ENCODE measurements at regions not wholly inside any gene's neighbourhood (a gene's known extent, or its start where the extent isn't known, plus 50 kb on each side); places are given as distances from the start of the nearest gene placed in this dataset.

- Mint-ChIP-seq H3K4me1 (ENCODE audit: low read depth) (no peaks in the 10 kb centered on the region), H3K27me3 (ENCODE audit: low read depth) (no peaks in the 10 kb centered on the region), H3K36me3 (ENCODE audit: low read depth) (no peaks in the 10 kb centered on the region), H3K9me3 (no peaks in the 10 kb centered on the region), H3K4me3 (no peak overlapping the region), H3K27ac (no peak overlapping the region)
Observed at GRCh38 chr16:74020095-74020670, 276.4 kb upstream of the PSMD7 start.

DNA sequence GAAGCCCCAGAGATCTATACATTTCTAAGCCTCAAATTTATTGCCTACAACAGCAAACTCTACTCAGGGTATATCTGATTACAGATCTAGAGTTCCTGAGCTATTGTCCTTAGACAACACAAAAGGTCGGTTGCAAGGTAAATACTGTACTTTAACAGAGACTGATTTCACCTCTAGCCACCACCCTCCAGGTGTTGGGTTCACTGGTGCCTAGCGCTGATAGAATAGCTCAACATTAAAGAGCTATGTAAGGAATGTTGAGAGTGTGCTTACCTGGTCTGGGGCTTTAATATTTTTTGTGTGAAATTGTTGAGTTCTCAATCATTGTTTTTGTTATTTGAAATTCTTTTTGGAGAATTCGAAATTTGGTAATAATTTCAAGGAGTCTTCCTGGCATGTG, 277.0 kb upstream of the PSMD7 start:
- H3K4me1 Mint-ChIP-seq (ENCODE audit: low read depth) = no peaks in the 10 kb centered on the region
- H3K27me3 Mint-ChIP-seq (ENCODE audit: low read depth) = no peaks in the 10 kb centered on the region
- H3K27ac Mint-ChIP-seq = no peak overlapping the region
- no peaks in the 10 kb centered on the region for H3K36me3 Mint-ChIP-seq (ENCODE audit: low read depth)
- no peaks in the 10 kb centered on the region for H3K9me3 Mint-ChIP-seq
- H3K4me3 Mint-ChIP-seq = no peak overlapping the region

DNA sequence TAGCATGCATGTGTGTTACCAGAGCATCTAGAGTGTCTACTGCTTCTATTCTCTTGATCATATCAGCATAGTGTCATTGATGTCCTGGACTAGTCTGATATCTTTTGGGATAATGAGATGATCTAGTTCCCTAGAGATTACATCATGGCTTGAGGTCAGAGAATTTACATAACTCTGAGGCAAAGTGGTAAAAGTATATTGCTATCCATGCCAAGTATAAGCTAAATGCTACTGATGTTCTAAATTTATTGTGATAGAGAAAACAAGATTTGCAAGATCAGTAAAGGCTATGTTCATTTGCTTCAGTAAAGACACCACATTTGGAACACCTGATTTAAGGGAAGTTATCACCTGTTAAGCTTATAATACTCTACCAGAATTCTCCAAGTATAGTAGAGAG, 280.7 kb upstream of the PSMD7 start:
- Mint-ChIP-seq H3K9me3 (no peaks in the 10 kb centered on the region), H3K4me3 (no peak overlapping the region), H3K4me1 (ENCODE audit: low read depth) (no peaks in the 10 kb centered on the region), H3K27ac (no peak overlapping the region), H3K36me3 (ENCODE audit: low read depth) (no peaks in the 10 kb centered on the region), H3K27me3 (ENCODE audit: low read depth) (no peaks in the 10 kb centered on the region)

DNA sequence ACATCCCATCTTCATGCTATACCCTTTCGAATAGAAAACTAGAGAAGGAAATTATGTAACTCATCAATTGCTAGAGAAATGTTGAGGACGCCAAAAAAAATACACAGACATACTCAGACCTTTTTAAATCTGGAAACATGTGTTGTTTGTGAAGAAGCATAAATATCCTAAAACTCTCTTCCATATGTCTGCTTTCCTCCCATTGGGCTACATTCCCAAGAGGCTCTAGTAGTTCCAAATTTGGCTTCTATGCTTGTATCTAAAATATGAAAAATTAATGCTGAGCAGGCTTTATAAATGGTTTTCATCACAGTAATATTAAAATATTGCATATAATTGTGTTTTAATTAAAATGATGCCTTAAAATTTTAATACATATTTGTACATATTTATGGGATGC, 297.9 kb upstream of the PSMD7 start:
- Mint-ChIP-seq H3K36me3 (ENCODE audit: low read depth) (no peaks in the 10 kb centered on the region), H3K9me3 (peaks cover 13% of the 10 kb centered on the region), H3K27ac (no peak overlapping the region), H3K4me3 (no peak overlapping the region), H3K4me1 (ENCODE audit: low read depth) (no peaks in the 10 kb centered on the region), H3K27me3 (ENCODE audit: low read depth) (no peaks in the 10 kb centered on the region)

DNA sequence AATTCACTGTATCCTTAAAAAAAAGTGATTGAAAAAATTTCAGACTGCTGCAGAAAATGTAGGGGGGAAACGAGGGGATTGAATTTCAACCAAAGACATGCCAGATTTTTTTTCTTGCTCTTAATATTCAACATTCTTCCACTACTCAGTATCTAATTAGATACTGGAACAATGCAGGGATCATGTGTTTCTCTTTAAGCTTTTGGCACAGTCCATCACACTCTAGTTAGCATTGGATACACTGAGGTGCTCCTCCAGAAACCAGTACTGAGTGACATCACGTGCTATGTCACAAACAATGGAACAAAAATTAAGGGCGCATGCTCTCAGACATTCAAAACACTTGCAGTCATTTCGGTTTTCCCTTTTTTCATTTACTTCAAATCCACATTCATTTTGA, 298.6 kb upstream of the PSMD7 start:
- H3K27me3 Mint-ChIP-seq (ENCODE audit: low read depth) = no peaks in the 10 kb centered on the region
- no peaks in the 10 kb centered on the region for H3K4me1 Mint-ChIP-seq (ENCODE audit: low read depth)
- H3K27ac Mint-ChIP-seq = no peak overlapping the region
- H3K9me3 Mint-ChIP-seq = peaks cover 7% of the 10 kb centered on the region
- no peak overlapping the region for H3K4me3 Mint-ChIP-seq
- no peaks in the 10 kb centered on the region for H3K36me3 Mint-ChIP-seq (ENCODE audit: low read depth)

GRCh38 chr16:73997340-73997711, 299.3 kb upstream of the PSMD7 start:
- H3K27me3 Mint-ChIP-seq (ENCODE audit: low read depth) = no peaks in the 10 kb centered on the region
- H3K36me3 Mint-ChIP-seq (ENCODE audit: low read depth) = no peaks in the 10 kb centered on the region
- H3K27ac Mint-ChIP-seq = no peak overlapping the region
- peaks cover 4% of the 10 kb centered on the region for H3K9me3 Mint-ChIP-seq
- H3K4me3 Mint-ChIP-seq = no peak overlapping the region
- H3K4me1 Mint-ChIP-seq (ENCODE audit: low read depth) = no peaks in the 10 kb centered on the region

- H3K4me3 Mint-ChIP-seq = no peak overlapping the region
- H3K27me3 Mint-ChIP-seq (ENCODE audit: low read depth) = no peaks in the 10 kb centered on the region
- H3K4me1 Mint-ChIP-seq (ENCODE audit: low read depth) = no peaks in the 10 kb centered on the region
- H3K36me3 Mint-ChIP-seq (ENCODE audit: low read depth) = no peaks in the 10 kb centered on the region
- H3K9me3 Mint-ChIP-seq = peaks cover 4% of the 10 kb centered on the region
- H3K27ac Mint-ChIP-seq = no peak overlapping the region
Observed at GRCh38 chr16:73996624-73997339, 299.8 kb upstream of the PSMD7 start.

DNA sequence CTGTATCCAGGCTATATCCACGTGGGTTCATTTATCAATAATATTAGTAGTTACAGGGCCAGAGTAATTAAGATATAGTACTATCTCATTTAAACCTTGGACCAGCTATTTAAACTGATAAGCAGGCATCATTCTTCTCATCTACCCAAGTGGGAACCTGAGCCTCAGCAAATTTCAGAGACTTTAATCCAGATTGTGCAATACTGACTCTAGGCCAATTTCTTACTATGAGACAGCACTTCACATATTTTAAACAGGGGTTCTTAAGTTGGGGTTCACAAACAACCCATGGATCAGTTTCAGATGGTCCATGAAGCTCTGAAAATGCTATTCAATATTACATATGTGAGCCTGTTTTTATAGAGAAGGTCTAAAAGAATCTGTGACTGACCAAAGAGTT, 302.7 kb upstream of the PSMD7 start:
- no peaks in the 10 kb centered on the region for H3K27me3 Mint-ChIP-seq (ENCODE audit: low read depth)
- H3K36me3 Mint-ChIP-seq (ENCODE audit: low read depth) = no peaks in the 10 kb centered on the region
- H3K27ac Mint-ChIP-seq = no peak overlapping the region
- H3K4me1 Mint-ChIP-seq (ENCODE audit: low read depth) = no peaks in the 10 kb centered on the region
- no peak overlapping the region for H3K4me3 Mint-ChIP-seq
- H3K9me3 Mint-ChIP-seq = peaks cover 4% of the 10 kb centered on the region

GRCh38 chr16:73978407-73978784, 318.2 kb upstream of the PSMD7 start:
- Mint-ChIP-seq H3K4me1 (ENCODE audit: low read depth) (no peaks in the 10 kb centered on the region), H3K27ac (no peak overlapping the region), H3K36me3 (ENCODE audit: low read depth) (no peaks in the 10 kb centered on the region), H3K9me3 (peaks cover 23% of the 10 kb centered on the region), H3K4me3 (no peak overlapping the region), H3K27me3 (ENCODE audit: low read depth) (no peaks in the 10 kb centered on the region)

DNA sequence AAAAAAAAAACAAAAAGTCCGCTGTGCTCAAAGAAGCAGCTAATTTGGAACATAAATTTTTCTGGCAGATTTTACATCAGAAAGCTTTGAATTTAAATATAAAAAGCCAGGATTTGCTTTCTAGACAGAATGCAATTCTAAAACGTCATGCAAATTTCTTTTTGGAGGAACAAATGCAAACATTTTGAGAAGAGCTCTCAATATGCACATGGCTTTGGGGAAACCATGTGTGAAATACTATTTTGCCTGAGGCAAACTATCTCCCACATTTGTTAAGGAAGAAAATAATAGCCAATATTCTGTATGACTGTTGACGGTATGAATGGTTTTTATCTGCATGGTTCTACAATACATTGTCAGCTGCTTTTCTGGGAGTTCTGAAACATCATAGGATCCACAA, 320.0 kb upstream of the PSMD7 start:
- H3K27me3 Mint-ChIP-seq (ENCODE audit: low read depth) = no peaks in the 10 kb centered on the region
- no peak overlapping the region for H3K4me3 Mint-ChIP-seq
- no peaks in the 10 kb centered on the region for H3K36me3 Mint-ChIP-seq (ENCODE audit: low read depth)
- no peak overlapping the region for H3K27ac Mint-ChIP-seq
- no peaks in the 10 kb centered on the region for H3K4me1 Mint-ChIP-seq (ENCODE audit: low read depth)
- peaks cover 8% of the 10 kb centered on the region for H3K9me3 Mint-ChIP-seq

GRCh38 chr16:73973174-73973573, 323.4 kb upstream of the PSMD7 start:
- no peaks in the 10 kb centered on the region for H3K4me1 Mint-ChIP-seq (ENCODE audit: low read depth)
- no peak overlapping the region for H3K27ac Mint-ChIP-seq

DNA sequence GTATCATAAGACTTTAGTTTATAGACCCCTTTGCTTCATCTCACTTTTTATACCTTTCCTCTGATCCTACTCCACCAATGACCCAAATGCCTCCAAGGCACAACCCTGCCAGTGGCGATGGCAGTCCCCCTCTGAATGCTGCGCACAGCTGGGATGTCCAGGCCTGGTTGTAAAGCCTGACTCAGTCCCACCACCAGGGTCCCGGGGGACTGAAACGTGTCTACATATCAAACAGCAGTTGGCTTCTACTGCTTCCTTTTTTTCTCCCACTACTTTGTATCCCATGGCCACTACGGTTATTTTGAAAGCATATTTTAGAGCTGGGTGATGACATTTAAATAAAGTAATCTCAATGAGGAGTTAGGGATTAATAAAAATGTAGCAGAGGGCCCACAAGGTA, 329.8 kb upstream of the PSMD7 start:
- Mint-ChIP-seq H3K27me3 (ENCODE audit: low read depth) (no peaks in the 10 kb centered on the region), H3K27ac (no peak overlapping the region), H3K36me3 (ENCODE audit: low read depth) (no peaks in the 10 kb centered on the region), H3K9me3 (peaks cover 4% of the 10 kb centered on the region), H3K4me3 (no peak overlapping the region), H3K4me1 (ENCODE audit: low read depth) (no peaks in the 10 kb centered on the region)

More at GRCh38 chr16:73973174-73973573, 323.4 kb upstream of the PSMD7 start:
- H3K9me3 Mint-ChIP-seq = no peaks in the 10 kb centered on the region
- no peak overlapping the region for H3K4me3 Mint-ChIP-seq
- no peaks in the 10 kb centered on the region for H3K27me3 Mint-ChIP-seq (ENCODE audit: low read depth)
- no peaks in the 10 kb centered on the region for H3K36me3 Mint-ChIP-seq (ENCODE audit: low read depth)

DNA sequence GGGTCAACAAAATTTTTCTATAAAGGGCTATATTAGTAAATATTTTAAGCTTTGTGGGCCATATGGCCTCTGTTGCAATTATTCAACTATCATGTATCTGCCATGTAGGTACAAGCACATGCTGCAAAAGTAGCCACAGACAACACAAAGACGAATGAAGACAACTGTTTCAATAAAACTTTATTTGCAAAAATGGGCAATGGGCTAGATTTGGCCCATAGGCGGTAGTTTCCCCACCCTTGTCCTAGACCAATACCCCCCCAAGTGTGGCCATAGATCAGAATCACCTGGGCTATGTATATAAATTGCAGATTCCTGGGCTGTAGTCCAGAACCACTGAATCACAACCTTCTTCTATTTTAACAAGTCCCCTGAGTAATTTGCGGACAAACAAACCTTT, 331.0 kb upstream of the PSMD7 start:
- no peaks in the 10 kb centered on the region for H3K27me3 Mint-ChIP-seq (ENCODE audit: low read depth)
- no peaks in the 10 kb centered on the region for H3K4me1 Mint-ChIP-seq (ENCODE audit: low read depth)
- no peaks in the 10 kb centered on the region for H3K36me3 Mint-ChIP-seq (ENCODE audit: low read depth)
- no peak overlapping the region for H3K4me3 Mint-ChIP-seq
- H3K9me3 Mint-ChIP-seq = peaks cover 4% of the 10 kb centered on the region
- no peak overlapping the region for H3K27ac Mint-ChIP-seq

DNA sequence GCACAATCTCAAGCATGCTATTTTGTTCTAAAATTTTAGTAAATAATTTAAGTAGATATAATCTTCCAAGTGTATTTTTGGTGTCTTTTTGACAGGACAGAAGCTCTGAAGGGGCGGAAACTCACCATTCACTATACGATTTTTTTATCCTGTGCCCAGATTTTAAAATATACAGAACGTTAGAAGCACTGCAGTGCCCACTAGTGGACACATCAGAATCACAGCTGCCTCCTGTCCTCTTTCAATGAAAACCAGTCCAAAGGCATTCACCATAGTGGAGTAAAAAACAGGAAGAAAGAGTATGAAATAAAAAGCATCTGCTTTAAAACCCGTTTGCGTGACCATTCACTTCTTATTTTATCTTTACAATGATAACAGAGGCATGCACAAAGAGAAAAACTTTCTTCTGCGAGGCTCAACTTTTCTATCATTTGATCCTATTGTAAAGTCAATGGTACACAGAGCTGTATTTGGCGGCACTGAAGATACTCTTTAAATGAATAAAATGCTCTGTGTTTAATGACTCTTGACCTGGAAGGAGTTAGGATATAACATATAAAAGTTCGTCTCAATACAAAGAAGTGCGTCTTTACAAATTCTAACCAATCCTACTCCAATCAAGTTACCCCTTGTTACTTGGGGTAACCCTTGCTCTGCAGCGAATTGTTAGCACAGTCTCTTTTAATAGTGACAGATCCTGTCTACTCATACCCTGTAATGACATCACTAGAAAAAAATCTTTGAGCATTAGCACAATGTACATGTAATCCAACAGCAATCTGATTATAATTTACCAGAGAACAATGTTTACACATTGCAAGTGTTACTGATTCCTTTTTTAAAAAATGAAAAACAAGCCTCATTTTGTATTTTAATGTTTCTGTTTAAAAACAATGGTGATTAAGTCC, 339.8 kb upstream of the PSMD7 start:
- H3K4me3 Mint-ChIP-seq = no peak overlapping the region
- no peaks in the 10 kb centered on the region for H3K36me3 Mint-ChIP-seq (ENCODE audit: low read depth)

GRCh38 chr16:73955702-73956101, 340.9 kb upstream of the PSMD7 start:
- Mint-ChIP-seq H3K9me3 (no peaks in the 10 kb centered on the region), H3K4me3 (no peak overlapping the region), H3K4me1 (ENCODE audit: low read depth) (no peaks in the 10 kb centered on the region), H3K27ac (no peak overlapping the region), H3K36me3 (ENCODE audit: low read depth) (no peaks in the 10 kb centered on the region), H3K27me3 (ENCODE audit: low read depth) (no peaks in the 10 kb centered on the region)

More for the DNA sequence above, 339.8 kb upstream of the PSMD7 start:
- Mint-ChIP-seq H3K4me1 (ENCODE audit: low read depth) (no peaks in the 10 kb centered on the region), H3K9me3 (no peaks in the 10 kb centered on the region), H3K27me3 (ENCODE audit: low read depth) (no peaks in the 10 kb centered on the region), H3K27ac (no peak overlapping the region)
